ENCODE measurements at regions not wholly inside any gene's neighbourhood (a gene's known extent, or its start where the extent isn't known, plus 50 kb on each side); places are given as distances from the start of the nearest gene placed in this dataset.

DNA sequence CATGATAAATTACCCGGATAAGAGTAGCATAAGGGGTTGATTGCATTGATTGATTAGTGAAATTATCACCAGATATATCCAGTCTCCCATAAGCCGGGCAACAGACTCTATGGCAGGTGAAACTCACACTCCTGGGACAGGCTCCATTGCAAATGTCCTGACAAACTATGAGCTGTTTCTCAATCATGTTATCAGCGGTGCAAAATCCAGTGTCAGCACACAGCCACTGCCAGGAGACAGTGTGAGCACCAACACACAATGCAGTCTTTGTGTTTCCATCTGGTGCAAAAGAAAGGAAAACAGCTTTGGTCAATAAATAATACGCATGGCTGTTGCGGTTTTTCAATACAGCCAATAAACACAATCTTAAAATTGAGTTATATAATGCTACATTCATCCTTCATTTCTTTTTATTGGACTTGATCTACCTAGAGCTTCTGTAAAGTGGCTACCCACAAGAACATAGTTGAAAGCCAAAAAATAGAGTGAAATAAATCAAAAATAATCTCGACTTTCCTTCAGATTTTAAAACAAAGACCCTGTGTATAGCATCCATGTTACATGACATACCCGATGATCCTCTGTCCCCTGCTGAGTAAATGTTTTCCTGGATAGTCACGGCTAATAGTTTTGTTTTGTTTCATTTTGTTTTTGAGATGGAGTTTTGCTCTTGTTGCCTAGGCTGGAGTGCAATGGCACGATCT is 64.3 kb upstream of the AFDN start:
- TF ChIP-seq CREB1 (IDR thresholded peaks at IDR 0.05; ENCODE audit: low read depth) (no peak), TAF1 (IDR thresholded peaks at IDR 0.05; ENCODE audit: low read depth) (no peak), CEBPB (IDR thresholded peaks at IDR 0.05) (no peak), ZBTB7A (IDR thresholded peaks at IDR 0.05; ENCODE audit: low read depth) (no peak), EP300 (IDR thresholded peaks at IDR 0.05; ENCODE audit: borderline replicate concordance) (no peak), NFIC (IDR thresholded peaks at IDR 0.05) (no peak), TCF12 (IDR thresholded peaks at IDR 0.05; ENCODE audit: low read depth) (no peak), RAD21 (IDR thresholded peaks at IDR 0.05; ENCODE audit: low read depth) (no peak), FOXM1 (IDR thresholded peaks at IDR 0.05; ENCODE audit: borderline replicate concordance, low read depth) (no peak), EGR1 (IDR thresholded peaks at IDR 0.05) (no peak), TEAD4 (IDR thresholded peaks at IDR 0.05) (no peak), YY1 (IDR thresholded peaks at IDR 0.05; ENCODE audit: low read depth) (no peak)
- TF ChIP-seq, protein P1, sequence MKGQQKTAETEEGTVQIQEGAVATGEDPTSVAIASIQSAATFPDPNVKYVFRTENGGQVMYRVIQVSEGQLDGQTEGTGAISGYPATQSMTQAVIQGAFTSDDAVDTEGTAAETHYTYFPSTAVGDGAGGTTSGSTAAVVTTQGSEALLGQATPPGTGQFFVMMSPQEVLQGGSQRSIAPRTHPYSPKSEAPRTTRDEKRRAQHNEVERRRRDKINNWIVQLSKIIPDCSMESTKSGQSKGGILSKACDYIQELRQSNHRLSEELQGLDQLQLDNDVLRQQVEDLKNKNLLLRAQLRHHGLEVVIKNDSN (IDR thresholded peaks at IDR 0.05): no peak
- TF ChIP-seq, protein P2, sequence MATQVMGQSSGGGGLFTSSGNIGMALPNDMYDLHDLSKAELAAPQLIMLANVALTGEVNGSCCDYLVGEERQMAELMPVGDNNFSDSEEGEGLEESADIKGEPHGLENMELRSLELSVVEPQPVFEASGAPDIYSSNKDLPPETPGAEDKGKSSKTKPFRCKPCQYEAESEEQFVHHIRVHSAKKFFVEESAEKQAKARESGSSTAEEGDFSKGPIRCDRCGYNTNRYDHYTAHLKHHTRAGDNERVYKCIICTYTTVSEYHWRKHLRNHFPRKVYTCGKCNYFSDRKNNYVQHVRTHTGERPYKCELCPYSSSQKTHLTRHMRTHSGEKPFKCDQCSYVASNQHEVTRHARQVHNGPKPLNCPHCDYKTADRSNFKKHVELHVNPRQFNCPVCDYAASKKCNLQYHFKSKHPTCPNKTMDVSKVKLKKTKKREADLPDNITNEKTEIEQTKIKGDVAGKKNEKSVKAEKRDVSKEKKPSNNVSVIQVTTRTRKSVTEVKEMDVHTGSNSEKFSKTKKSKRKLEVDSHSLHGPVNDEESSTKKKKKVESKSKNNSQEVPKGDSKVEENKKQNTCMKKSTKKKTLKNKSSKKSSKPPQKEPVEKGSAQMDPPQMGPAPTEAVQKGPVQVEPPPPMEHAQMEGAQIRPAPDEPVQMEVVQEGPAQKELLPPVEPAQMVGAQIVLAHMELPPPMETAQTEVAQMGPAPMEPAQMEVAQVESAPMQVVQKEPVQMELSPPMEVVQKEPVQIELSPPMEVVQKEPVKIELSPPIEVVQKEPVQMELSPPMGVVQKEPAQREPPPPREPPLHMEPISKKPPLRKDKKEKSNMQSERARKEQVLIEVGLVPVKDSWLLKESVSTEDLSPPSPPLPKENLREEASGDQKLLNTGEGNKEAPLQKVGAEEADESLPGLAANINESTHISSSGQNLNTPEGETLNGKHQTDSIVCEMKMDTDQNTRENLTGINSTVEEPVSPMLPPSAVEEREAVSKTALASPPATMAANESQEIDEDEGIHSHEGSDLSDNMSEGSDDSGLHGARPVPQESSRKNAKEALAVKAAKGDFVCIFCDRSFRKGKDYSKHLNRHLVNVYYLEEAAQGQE (IDR thresholded peaks at IDR 0.05; ENCODE audit: low read depth): no peak
- TF ChIP-seq, protein P3, sequence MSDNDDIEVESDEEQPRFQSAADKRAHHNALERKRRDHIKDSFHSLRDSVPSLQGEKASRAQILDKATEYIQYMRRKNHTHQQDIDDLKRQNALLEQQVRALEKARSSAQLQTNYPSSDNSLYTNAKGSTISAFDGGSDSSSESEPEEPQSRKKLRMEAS (IDR thresholded peaks at IDR 0.05): no peak

DNA sequence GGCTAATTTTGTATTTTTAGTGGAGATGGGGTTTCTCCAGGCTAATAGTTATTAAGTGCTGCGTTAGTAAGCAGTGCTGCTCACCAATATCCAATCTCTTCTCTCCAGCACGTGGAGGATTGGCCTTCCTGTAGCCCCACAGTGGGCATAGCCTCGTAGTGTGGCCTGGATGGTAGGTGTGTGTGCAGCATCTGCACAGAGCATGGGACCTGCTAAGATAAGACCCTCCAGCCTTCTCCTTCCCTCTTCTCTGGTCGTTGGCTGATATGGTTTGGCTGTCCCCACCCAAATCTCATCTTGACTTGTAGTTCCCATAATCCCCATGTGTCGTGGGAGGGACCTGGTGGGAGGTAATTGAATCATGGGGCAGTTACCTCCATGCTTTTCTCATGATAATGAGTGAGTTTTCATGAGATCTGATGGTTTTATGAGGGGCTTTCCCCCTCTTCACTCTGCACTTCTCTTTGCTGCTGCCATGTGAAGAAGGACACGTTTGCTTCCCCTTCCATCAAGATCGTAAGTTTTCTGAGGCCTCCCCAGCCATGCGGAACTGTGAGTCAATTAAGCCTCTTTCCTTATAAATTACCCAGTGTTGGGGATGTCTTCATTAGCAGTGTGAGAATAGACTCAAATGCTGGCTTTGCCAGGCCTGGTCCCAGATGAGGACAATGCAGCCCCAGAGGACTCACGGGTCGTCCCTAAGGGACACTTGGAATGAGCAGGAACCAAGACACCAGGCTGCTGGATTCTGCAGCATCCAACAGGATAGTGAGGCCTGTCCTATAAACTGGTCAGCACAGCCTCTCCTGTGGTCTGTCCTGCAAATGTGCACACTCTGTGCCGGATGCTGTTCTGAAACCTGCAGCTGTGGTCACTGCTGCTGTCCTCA is 63.4 kb upstream of the AFDN start:
- TF ChIP-seq RAD21 (IDR thresholded peaks at IDR 0.05; ENCODE audit: low read depth) (no peak), ZBTB7A (IDR thresholded peaks at IDR 0.05; ENCODE audit: low read depth) (no peak), CEBPB (IDR thresholded peaks at IDR 0.05) (no peak), YY1 (IDR thresholded peaks at IDR 0.05; ENCODE audit: low read depth) (no peak), EP300 (IDR thresholded peaks at IDR 0.05; ENCODE audit: borderline replicate concordance) (no peak), FOXM1 (IDR thresholded peaks at IDR 0.05; ENCODE audit: borderline replicate concordance, low read depth) (no peak), NFIC (IDR thresholded peaks at IDR 0.05) (no peak)
- TF ChIP-seq, protein P1 (IDR thresholded peaks at IDR 0.05): no peak

DNA sequence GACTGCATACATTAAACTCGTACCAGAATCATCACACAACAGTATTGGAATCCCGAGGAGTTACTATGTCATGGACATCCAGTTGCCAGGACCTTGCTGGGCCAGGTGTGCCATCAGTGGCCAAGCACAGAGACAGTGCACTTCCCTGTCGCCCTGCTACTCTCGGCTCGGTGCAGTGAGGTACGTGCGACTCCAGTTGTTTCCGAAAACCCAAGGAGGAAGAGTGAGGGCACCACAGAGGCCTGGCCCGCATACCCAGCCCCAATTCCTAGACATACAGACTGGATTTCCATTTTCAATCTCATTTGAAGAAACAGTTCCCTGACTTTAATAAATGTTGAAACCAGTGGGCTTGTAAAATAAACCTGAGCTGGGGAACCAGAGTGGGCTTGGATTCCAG is 62.5 kb upstream of the AFDN start:
- TF ChIP-seq, protein P2 (IDR thresholded peaks at IDR 0.05; ENCODE audit: low read depth): no peak
- TF ChIP-seq EP300 (IDR thresholded peaks at IDR 0.05; ENCODE audit: borderline replicate concordance): no peak
- TF ChIP-seq YY1 (IDR thresholded peaks at IDR 0.05; ENCODE audit: low read depth): no peak
- TF ChIP-seq EGR1 (IDR thresholded peaks at IDR 0.05): no peak
- TF ChIP-seq FOXM1 (IDR thresholded peaks at IDR 0.05; ENCODE audit: borderline replicate concordance, low read depth): no peak
- TF ChIP-seq, protein P3 (IDR thresholded peaks at IDR 0.05): no peak

DNA sequence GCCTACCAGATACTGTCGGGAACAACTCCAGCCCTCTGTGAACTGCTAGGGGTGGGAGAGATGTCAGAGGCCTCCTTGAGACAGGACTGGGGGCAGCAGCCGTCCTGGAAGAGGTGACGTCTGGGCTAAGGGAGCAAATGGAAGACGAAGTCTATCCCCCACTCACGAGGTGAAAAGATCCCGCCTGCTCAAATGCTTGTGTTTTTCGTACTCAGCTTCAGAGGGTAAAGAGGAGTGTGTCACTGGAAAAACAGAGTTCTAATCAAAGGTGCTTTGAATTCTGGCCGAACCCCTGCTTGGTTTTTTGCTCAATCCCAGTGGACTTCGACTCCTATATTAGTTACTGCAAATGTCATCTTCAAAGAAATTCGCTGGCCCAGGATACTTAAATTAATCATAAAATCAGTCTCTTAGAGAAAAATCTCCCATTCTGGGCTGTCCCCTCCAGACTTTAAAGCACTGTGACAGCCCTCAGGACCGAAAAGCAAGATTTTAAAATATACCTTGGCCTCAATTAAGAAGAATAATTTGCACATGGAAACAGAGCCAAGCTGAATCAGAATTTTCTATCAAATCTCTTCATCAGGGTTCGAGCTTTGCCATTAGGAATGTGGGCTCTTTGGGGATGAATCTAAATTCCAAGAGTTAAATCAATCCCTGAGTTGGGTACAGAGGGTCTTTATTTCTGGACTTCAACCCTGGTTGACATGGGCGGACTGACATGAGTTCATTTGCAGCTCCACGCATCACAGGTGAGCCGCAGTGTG is 61.8 kb upstream of the AFDN start:
- no peak for TF ChIP-seq ZBTB7A (IDR thresholded peaks at IDR 0.05; ENCODE audit: low read depth)
- no peak for TF ChIP-seq YY1 (IDR thresholded peaks at IDR 0.05; ENCODE audit: low read depth)
- TF ChIP-seq, protein P1 (IDR thresholded peaks at IDR 0.05): no peak
- TF ChIP-seq EP300 (IDR thresholded peaks at IDR 0.05; ENCODE audit: borderline replicate concordance): no peak
- no peak for TF ChIP-seq EGR1 (IDR thresholded peaks at IDR 0.05)
- TF ChIP-seq NFIC (IDR thresholded peaks at IDR 0.05): no peak
- TF ChIP-seq, protein P2 (IDR thresholded peaks at IDR 0.05; ENCODE audit: low read depth): no peak
- TF ChIP-seq FOXM1 (IDR thresholded peaks at IDR 0.05; ENCODE audit: borderline replicate concordance, low read depth): no peak
- TF ChIP-seq CEBPB (IDR thresholded peaks at IDR 0.05): no peak
- TF ChIP-seq RAD21 (IDR thresholded peaks at IDR 0.05; ENCODE audit: low read depth): no peak
- TF ChIP-seq, protein P3 (IDR thresholded peaks at IDR 0.05): no peak
- no peak for TF ChIP-seq TEAD4 (IDR thresholded peaks at IDR 0.05)
- no peak for TF ChIP-seq TCF12 (IDR thresholded peaks at IDR 0.05; ENCODE audit: low read depth)
- TF ChIP-seq TAF1 (IDR thresholded peaks at IDR 0.05; ENCODE audit: low read depth): no peak
- no peak for TF ChIP-seq CREB1 (IDR thresholded peaks at IDR 0.05; ENCODE audit: low read depth)
